ENCODE measurements at regions not wholly inside any gene's neighbourhood (a gene's known extent, or its start where the extent isn't known, plus 50 kb on each side); places are given as distances from the start of the nearest gene placed in this dataset.

- TF ChIP-seq, protein P1, sequence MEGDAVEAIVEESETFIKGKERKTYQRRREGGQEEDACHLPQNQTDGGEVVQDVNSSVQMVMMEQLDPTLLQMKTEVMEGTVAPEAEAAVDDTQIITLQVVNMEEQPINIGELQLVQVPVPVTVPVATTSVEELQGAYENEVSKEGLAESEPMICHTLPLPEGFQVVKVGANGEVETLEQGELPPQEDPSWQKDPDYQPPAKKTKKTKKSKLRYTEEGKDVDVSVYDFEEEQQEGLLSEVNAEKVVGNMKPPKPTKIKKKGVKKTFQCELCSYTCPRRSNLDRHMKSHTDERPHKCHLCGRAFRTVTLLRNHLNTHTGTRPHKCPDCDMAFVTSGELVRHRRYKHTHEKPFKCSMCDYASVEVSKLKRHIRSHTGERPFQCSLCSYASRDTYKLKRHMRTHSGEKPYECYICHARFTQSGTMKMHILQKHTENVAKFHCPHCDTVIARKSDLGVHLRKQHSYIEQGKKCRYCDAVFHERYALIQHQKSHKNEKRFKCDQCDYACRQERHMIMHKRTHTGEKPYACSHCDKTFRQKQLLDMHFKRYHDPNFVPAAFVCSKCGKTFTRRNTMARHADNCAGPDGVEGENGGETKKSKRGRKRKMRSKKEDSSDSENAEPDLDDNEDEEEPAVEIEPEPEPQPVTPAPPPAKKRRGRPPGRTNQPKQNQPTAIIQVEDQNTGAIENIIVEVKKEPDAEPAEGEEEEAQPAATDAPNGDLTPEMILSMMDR (tag by site-specific recombination; IDR thresholded peaks at IDR 0.05) = no peak
- no peak for TF ChIP-seq SCRT2 (tag by site-specific recombination; IDR thresholded peaks at IDR 0.05)
- TF ChIP-seq ZNF473 (tag by site-specific recombination; IDR thresholded peaks at IDR 0.05) = no peak
- no peak for TF ChIP-seq ZNF26 (tag by site-specific recombination; IDR thresholded peaks at IDR 0.05)
- TF ChIP-seq PRDM4 (tag by site-specific recombination; IDR thresholded peaks at IDR 0.05) = no peak
- TF ChIP-seq, protein P2, sequence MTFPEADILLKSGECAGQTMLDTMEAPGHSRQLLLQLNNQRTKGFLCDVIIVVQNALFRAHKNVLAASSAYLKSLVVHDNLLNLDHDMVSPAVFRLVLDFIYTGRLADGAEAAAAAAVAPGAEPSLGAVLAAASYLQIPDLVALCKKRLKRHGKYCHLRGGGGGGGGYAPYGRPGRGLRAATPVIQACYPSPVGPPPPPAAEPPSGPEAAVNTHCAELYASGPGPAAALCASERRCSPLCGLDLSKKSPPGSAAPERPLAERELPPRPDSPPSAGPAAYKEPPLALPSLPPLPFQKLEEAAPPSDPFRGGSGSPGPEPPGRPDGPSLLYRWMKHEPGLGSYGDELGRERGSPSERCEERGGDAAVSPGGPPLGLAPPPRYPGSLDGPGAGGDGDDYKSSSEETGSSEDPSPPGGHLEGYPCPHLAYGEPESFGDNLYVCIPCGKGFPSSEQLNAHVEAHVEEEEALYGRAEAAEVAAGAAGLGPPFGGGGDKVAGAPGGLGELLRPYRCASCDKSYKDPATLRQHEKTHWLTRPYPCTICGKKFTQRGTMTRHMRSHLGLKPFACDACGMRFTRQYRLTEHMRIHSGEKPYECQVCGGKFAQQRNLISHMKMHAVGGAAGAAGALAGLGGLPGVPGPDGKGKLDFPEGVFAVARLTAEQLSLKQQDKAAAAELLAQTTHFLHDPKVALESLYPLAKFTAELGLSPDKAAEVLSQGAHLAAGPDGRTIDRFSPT (tag by site-specific recombination; IDR thresholded peaks at IDR 0.05) = no peak
- TF ChIP-seq ZNF610 (tag by site-specific recombination; IDR thresholded peaks at IDR 0.05; ENCODE audit: borderline replicate concordance) = no peak
- no peak for TF ChIP-seq ZNF114 (tag by site-specific recombination; IDR thresholded peaks at IDR 0.05)
- no peak for TF ChIP-seq KLF1 (tag by site-specific recombination; IDR thresholded peaks at IDR 0.05)
- TF ChIP-seq ZSCAN4 (tag by site-specific recombination; IDR thresholded peaks at IDR 0.05) = no peak
- TF ChIP-seq ZNF140 (tag by site-specific recombination; IDR thresholded peaks at IDR 0.05) = no peak
Measured at GRCh38 chr13:59208405-59209195, 955.1 kb downstream of the DIAPH3 start.

Measured in HEK293 (cell line).